ENCODE measurements at regions not wholly inside any gene's neighbourhood (a gene's known extent, or its start where the extent isn't known, plus 50 kb on each side); places are given as distances from the start of the nearest gene placed in this dataset.

DNA sequence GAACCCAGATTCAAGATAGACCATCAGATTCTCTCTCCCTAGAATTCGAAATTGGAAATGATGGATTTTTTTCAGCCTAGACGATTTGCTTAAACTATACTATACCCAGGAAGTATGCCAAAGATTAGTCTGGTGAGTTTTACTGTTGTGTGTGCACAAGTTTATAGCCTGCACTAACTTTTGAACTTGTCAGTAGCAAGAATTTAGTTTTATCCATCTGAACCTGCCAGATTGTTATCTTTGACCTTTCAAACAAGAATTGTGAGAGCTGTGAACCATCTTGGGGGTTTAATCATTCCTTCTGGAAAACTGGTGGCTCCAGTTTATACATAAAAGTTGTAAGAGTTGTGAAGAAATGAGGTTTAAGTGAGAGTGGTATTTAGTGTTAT, 243.5 kb upstream of the DAAM1 start:
- TF ChIP-seq, protein P1, sequence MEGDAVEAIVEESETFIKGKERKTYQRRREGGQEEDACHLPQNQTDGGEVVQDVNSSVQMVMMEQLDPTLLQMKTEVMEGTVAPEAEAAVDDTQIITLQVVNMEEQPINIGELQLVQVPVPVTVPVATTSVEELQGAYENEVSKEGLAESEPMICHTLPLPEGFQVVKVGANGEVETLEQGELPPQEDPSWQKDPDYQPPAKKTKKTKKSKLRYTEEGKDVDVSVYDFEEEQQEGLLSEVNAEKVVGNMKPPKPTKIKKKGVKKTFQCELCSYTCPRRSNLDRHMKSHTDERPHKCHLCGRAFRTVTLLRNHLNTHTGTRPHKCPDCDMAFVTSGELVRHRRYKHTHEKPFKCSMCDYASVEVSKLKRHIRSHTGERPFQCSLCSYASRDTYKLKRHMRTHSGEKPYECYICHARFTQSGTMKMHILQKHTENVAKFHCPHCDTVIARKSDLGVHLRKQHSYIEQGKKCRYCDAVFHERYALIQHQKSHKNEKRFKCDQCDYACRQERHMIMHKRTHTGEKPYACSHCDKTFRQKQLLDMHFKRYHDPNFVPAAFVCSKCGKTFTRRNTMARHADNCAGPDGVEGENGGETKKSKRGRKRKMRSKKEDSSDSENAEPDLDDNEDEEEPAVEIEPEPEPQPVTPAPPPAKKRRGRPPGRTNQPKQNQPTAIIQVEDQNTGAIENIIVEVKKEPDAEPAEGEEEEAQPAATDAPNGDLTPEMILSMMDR (IDR thresholded peaks at IDR 0.05; ENCODE audit: control extremely low read depth in 1 of 3, insufficient read depth in 1 of 3, low read depth in 1 of 3, low read length in 3 of 3), result no peak
- TF ChIP-seq JUN (IDR thresholded peaks at IDR 0.05; ENCODE audit: low read depth, low read length), result no peak
- TF ChIP-seq KDM4A (IDR thresholded peaks at IDR 0.05; ENCODE audit: low read depth, low read length, severe bottlenecking), result no peak
- TF ChIP-seq POLR2AphosphoS5 (IDR thresholded peaks at IDR 0.05; ENCODE audit: low read depth, low read length), result no peak
- TF ChIP-seq POLR2A (IDR thresholded peaks at IDR 0.05; ENCODE audit: control extremely low read depth in 1 of 2, low read depth in 2 of 2, low read length in 2 of 2), result no peak
- TF ChIP-seq HDAC2 (IDR thresholded peaks at IDR 0.05; ENCODE audit: borderline replicate concordance in 1 of 2, low read depth in 2 of 2, low read length in 2 of 2), result no peak
